ENCODE measurements at regions not wholly inside any gene's neighbourhood (a gene's known extent, or its start where the extent isn't known, plus 50 kb on each side); places are given as distances from the start of the nearest gene placed in this dataset.

- TF ChIP-seq POLR2A (IDR thresholded peaks at IDR 0.05) (no peak), CTCF (IDR thresholded peaks at IDR 0.05) (no peak)
Observed at GRCh38 chr2:53173091-53173490, 594.5 kb upstream of the CHAC2 start.

All from sigmoid colon (tissue), 3 donors.